COLO668 (cell line): ENCODE measurements at regions not wholly inside any gene's neighbourhood (a gene's known extent, or its start where the extent isn't known, plus 50 kb on each side); places are given as distances from the start of the nearest gene placed in this dataset.

Experiments
- DNase-seq: peaks from one replicate; lab custom pipeline; 2025; ENCODE audit not compliant: unreplicated experiment; lab: John Stamatoyannopoulos, UW

- DNase-seq = no peak
These were observed 52.0 kb downstream of the MAGEF1 start for GRCh38 chr3:184659797-184660301.

- DNase-seq = no peak
These were observed 53.5 kb downstream of the MAGEF1 start for GRCh38 chr3:184658223-184658928.

GRCh38 chr3:184656829-184657681 lies 54.8 kb downstream of the MAGEF1 start:
- DNase-seq = no peak

GRCh38 chr3:184656458-184656828 lies 55.4 kb downstream of the MAGEF1 start:
- no peak for DNase-seq

GRCh38 chr3:184655597-184655996 lies 56.3 kb downstream of the MAGEF1 start:
- DNase-seq = no peak

- no peak for DNase-seq
These were observed 57.5 kb downstream of the MAGEF1 start for GRCh38 chr3:184654375-184654774.

GRCh38 chr3:184652465-184652864 lies 59.4 kb downstream of the MAGEF1 start:
- DNase-seq = no peak

- no peak for DNase-seq
These were observed 60.0 kb downstream of the MAGEF1 start for GRCh38 chr3:184651904-184652303.

GRCh38 chr3:184648636-184649035 lies 63.2 kb downstream of the MAGEF1 start:
- no peak for DNase-seq

GRCh38 chr3:184647405-184647936 lies 64.4 kb downstream of the MAGEF1 start:
- no peak for DNase-seq

- DNase-seq = no peak
These were observed 66.5 kb downstream of the MAGEF1 start for GRCh38 chr3:184645336-184645735.

GRCh38 chr3:184643442-184643841 lies 68.4 kb downstream of the MAGEF1 start:
- no peak for DNase-seq

GRCh38 chr3:184642631-184643285 lies 69.1 kb downstream of the MAGEF1 start:
- peak; percentile 6 for DNase-seq

GRCh38 chr3:184641430-184641829 lies 70.4 kb downstream of the MAGEF1 start:
- DNase-seq = no peak

GRCh38 chr3:184639351-184639750 lies 72.5 kb downstream of the MAGEF1 start:
- DNase-seq = peak; percentile 27

- DNase-seq = no peak
These were observed 74.2 kb downstream of the MAGEF1 start for GRCh38 chr3:184637705-184638104.

- peak; percentile 3 for DNase-seq
These were observed 75.0 kb downstream of the MAGEF1 start for GRCh38 chr3:184636741-184637316.

GRCh38 chr3:184635774-184636173 lies 74.2 kb downstream of the EPHB3 start:
- DNase-seq = no peak

- peak; percentile 48 for DNase-seq
These were observed 73.5 kb downstream of the EPHB3 start for GRCh38 chr3:184635126-184635525.

GRCh38 chr3:184633237-184633579 lies 71.6 kb downstream of the EPHB3 start:
- DNase-seq = no peak
